NCI-H146 (cell line): ENCODE measurements at regions not wholly inside any gene's neighbourhood (a gene's known extent, or its start where the extent isn't known, plus 50 kb on each side); places are given as distances from the start of the nearest gene placed in this dataset.
"Not testable (repeated sequence)": the region's sequence is repeated elsewhere in the genome, so short reads cannot be mapped to it uniquely, and the experiment has no call there.

ENCODE experiments used
- DNase-seq: peaks from one replicate; lab custom pipeline; 2025; lab: John Stamatoyannopoulos, UW

DNA sequence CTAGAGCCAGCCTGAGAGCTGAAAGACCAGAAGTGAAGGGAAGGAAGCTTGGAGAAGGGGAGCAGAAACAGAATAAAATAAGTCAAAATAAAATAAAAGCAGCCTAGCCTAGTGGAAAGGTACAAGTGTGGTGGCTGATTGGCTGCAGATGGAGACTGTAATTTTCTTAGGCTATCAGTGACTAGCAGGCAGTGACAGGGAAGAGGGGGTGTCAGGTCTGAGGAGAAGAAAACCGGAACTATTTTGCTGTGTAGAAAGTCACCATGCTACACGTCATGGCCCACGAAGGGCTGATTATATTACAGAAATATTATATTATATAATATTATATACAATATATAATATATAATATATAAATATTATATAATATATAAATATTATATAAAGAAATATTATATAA lies 98.1 kb upstream of the TAF11L2 start:
- no peak for DNase-seq

DNA sequence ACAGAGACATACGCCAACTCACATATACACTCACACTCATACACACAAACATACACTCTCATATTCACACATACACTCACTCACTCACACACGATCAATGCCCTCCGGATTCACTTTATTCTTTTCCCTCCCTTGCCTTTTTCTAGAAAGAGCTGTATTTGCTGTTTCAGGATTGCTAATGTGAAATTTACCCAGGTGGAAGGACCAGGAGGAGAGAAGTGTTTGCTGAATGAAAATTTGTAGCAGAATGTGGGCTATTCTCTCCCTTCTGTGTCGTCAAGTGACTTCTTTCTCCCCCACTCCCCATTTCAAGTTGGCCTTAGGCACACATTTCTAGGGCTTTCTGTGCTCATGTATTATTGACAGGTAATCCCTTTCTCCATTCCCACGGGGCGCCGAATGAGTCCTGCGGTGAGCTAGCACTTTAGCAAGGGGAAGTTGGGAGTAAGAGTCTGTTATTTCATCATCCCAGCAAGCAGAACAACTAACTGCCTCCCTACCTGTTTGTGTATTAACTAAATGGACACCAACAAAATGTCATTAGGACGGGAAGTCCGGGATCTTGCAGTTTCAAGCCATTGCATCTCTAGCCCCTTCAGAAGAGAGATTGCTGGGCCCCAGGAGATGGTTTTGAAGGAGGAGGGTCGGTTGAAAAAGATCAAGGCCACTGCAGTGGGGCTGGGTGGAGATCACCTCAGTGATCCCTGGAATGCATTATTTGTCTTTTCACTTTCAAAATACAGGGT lies 97.1 kb upstream of the TAF11L2 start:
- DNase-seq: no peak

DNA sequence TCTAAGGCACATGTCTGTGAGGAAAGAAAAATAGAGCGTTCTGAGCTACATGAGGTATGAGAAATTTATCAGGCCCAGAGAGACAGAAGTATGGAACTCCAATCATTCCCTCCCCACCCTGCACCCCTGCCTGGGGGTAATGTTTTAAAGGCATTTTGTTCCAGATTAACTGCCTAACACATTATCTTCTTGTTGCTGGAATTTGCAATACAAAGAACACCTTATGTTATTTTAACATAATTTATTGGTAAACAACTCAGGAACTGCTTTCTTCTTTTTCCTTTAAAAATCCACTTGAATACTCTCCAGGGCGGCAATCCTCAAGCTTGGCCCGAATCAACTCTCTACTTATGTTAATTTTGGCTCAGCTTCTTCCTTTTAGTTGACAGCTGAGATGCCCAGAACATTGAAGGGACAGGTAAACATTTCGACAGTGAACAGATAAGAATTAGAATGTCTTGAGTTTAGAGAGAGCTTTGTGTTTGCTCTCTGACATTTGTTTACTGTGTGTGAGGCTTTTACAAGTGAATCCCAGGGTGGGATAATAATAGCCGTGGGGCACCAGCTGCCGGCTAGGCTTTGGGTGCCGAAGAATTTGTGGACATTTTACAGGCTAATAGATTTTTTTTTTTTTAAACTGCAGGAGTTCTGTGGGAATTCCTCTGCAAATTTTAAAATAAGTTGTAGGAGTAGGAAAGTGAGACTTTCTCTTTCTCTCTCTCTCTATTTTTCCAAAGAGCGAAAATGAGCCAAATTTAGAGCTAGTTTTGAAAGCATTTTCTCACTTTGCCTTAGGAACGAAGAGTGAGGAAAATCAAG lies 96.4 kb upstream of the TAF11L2 start:
- DNase-seq: peak; percentile 76

DNA sequence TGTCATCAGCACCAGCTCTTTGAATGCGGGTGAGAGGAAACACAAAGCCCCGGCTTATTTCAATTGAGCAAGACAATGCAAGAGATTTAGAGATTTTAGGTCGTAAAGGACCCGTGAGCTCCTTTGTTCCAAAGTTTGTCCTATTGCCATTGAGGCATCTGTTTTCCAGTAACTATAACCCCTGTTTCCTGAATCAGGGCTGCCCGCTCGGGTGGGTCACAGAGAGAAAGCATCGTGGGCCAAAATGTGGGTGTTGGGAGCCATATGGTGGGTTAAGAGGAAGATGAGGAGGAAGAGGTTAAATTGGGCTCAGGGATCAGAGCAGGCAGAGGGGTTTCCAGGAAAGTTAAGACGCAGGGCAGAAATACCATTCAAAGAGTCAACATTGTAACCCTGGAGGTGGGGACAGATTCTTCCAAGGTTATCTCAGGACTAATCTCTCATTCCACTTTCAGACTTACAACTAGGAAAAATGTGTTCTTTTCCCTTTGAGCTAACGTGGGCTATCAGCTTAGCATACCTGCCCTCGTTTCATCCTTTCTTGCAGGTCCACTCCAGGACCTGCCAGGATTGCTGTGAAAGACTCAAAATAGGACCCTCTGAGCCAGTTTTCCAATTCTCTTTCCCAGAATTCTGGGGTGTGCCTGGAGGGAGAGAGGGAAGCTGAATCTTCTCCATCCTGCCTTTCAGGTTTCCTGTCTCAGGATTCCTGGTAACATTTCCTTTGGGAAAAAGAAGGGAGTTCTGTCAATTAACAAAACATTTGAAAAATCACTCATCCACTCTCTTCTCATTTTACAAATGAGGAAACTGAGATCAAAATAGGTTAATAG lies 95.5 kb upstream of the TAF11L2 start:
- peak; percentile 28 for DNase-seq

DNA sequence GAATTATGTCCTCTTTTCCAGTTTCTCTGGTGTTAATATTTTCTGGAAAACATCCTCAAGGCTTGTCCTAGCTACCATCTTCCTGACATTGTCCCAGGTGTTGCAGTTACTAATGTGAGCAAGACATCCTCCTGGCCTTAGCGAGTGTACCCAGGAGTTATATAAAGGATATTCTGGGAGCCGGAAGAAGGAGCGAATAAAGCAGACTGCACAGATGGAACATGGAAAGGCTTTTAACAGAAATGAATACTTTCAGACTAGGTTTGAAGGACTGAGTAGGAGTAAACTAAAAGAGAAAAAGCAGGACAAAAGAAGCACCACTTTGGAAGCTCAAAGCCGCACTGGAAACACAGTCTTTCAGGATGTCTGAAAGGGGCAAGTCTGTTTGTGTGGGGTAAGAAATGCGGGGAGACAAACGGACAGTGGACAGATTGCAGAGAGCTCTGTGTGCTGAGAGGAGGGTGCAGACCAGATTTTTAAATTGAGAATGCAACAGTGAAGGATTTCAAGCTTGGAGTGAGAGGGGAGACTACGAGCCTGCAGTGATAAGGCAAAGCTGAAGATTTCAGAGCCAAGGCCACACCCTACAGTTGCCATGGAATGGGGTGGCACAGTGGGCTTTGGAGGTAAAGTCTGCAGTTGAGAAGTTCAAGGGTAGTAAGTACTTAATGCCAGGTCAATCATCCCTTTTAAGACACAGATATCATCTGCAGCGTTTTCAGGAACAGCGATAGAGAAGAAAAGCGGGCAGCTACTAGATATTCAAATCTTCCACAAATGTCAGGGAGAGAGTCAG lies 94.1 kb upstream of the TAF11L2 start:
- no peak for DNase-seq

DNA sequence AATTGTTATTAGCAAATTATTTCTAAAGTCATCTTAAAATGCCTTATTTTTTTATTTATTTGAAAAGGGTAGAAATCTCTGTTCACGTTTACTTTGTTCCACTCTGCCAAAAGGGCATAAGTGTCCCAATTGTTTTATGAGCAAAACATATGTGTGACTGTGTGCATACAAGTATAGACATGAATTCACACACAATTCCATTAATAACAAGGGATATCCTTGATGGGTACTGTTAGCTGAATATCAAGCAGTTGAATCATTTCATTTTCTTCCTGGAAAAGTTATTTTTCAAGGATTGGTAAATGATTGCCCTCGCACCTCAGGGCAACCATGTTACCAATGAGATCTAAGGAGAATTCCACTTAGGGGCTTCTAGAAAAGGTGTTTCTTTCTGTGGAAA lies 92.1 kb upstream of the TAF11L2 start:
- no peak for DNase-seq

DNA sequence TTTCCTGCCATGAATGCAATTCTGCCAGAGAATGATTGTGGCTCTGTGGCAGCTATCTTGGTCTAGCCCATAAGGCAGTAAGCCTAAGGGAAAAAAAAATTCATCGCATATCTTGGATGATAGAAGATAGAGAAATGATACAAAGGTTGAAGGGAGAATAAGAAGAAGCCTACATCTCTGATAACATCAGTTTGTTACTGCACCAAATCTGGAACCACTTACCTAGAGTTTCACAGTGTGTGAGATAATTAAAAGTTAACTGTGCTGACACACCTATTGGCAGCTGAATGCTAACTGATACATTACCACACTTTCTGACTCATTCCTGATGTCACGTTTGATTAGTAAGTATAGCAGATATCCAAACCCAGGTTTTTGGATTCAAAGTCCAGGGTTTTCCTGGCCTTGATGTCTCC lies 91.6 kb upstream of the TAF11L2 start:
- no peak for DNase-seq

DNA sequence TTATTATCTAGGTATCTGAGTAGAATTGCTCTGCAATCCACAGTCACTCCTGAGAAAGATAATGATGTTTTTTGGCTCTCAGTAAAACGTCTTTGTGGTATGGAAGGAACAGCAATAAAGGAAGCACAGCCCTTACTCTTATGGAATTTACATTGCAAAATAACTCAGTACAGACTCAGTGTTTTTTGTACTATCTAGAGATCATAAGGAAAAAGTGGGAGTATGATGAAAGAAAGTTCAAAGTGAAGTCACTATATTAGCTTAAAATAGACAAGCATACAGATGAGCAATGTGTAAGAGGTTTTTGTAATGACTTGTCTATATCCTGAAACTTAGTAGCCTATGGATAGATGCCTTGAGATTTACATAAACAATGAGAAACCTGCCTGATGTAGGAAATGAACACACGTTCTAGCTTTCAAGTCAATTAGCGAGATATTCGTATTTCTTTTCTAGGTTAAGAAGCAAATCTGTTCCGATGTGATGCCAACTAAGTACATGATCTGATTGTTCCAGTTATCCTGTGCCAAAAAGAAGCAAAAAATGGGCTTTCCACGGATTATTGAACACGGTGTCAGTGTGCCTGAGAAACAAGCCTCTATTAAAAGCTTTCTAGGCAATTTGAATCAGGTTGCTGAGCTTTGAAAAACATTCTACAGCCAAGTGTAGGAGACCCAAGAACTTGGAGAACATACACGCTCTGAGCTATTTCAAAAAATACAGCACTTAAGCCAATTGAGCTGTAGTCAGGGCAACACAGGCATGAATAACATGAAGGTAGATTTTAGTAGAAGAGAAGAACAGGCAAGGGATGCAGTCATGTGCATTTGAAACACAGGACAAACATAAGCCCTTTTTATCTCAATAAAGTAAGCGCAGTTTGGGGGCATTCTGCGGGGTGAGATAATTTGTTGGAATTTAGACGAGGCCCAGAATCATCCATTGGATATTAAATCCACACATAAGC lies 86.3 kb upstream of the TAF11L2 start:
- no peak for DNase-seq

DNA sequence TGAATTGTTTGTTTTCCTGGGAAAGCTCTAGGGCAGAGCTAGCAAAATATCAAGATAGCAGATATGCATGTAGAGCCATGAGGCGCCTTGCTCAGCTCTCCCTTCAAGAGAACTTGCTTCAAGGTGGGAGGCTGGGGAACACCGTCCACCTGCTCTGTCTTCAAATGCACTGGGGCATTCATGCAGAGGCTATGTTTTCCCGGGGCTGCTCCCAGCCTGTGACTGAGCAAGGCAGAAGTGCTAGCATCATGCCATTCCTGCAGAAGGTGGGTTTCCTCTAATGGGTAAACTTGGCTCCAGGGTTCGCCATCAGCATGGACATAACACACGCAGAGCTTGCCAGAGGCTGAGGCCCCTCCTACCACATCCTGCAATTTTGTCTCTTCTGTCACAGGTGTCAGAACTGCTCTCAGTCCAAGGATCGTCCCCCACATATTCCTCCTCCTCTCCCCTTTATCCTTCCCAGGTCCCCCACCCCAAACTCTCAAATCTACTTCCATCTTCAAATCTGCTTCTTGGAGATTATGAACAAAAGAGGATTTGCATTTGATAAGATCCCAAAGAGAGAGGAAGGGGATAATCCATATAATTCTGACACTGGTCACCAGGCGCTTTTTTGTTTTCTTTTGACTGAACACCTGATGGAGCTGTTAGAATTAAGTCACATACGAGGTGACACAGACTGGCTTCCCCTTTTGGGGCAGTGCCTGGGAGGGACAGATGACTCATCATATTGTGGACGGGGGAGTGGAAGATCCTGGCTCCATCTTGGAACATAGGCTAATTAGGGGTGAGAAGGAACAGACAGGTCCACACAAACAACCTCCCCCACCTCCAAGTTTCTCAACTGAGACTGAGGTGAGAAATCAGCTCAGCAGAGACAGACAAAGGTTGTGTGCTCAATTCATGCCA lies 85.0 kb upstream of the TAF11L2 start:
- peak; percentile 62 for DNase-seq

DNA sequence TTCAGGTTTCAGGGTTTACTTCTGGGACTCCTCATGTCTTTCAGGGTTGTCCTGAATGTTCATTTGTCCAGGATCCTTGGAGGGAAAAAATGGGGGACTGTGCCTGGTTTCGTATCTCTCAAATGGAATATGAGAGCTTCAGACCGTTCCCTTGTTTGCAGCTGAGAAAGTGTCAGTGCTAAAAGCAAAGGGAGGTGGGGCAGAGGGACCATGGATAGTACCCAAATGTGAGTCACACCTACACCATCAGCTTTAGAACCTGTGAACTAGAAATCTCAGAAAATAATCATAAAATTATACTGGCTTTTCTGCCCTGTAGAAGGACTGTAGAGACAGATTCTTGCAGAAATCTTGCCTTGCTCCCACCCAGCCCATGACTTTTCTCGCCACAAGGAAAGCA lies 84.3 kb upstream of the TAF11L2 start:
- DNase-seq: no peak

DNA sequence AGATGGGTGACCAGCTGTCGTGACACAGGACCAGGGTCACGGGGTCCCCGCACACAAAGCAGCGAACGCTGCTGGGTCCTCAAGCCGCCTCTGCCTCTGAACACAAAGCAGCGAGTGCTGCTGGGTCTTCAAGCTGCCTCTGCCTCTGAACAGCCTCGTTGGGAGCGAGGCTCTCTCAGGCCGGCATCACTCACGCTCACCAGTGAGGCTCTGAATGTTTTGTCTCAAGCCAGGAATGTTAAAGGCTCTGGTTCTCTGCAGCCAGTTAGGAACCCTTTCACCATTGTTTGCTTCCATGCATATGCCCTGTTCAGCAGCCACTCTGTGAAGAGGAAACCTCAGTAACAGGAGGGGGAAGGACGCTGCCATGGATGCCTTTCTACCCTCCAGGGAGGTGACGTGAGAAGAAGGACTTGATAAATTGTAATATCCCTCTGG lies 82.7 kb upstream of the TAF11L2 start:
- peak; percentile 67 for DNase-seq

DNA sequence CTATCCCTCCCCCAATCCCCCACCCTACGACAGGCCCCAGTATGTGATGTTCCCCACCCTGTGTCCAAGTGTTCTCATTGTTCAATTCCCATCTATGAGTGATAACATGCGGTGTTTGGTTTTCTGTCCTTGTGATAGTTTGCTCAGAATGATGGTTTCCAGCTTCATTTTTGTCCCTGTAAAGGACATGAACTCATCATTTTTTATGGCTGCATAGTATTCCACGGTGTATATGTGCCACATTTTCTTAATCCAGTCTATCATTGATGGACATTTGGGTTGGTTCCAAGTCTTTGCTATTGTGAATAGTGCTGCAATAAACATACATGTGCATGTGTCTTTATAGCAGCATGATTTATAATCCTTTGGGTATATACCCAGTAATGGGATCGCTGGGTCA lies 81.7 kb upstream of the TAF11L2 start:
- not testable (repeated sequence) for DNase-seq

DNA sequence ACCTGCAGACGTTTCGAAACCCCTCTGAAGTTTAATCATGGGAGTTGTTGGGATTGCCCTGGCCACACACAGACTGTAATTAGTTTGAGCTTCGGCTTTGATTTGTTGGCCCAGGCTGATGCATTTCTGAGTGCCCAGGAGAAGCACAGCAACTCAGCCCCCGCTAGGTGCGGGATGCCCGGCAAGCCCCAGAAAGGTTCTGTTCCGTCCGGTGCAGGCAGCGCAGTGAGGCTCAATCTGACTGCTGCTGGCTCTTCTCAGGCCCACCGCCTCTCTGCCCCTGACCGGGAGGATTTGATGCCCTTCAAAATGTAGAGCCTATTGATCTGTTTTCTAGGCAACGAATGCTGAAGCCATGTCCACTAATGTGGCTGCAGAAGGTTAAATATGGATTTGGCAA lies 73.4 kb upstream of the TAF11L2 start:
- no peak for DNase-seq

DNA sequence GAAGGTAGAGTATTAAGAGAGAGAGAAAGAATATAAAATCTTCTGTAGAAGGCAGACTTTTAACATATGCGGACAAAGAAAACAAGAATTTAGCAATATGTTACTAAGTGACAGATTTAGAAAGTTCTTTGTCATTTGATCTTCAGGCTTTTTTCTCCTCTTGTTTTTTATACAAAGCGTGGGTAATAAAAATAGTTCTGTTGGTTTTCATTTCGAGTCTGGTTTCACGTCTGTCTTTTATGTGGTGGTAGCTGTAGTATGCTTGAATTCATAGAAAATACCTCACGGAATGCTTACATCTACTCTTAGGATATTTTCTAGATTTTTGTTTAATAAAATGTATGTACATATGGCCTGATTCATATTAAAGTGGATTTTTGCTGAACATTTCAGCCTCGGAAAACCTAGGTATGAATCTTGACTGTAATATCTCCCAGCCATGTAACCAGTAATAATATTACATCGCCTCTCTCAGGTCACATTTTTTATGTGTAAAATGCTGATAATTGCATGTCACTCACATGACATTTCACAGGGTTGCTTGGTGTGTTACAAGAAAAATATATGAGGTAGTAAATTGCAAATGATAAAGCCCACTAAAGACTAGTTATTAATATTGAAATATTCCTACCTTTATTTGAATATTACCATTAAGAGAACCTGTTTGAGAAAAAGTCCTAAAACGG lies 72.5 kb upstream of the TAF11L2 start:
- no peak for DNase-seq

DNA sequence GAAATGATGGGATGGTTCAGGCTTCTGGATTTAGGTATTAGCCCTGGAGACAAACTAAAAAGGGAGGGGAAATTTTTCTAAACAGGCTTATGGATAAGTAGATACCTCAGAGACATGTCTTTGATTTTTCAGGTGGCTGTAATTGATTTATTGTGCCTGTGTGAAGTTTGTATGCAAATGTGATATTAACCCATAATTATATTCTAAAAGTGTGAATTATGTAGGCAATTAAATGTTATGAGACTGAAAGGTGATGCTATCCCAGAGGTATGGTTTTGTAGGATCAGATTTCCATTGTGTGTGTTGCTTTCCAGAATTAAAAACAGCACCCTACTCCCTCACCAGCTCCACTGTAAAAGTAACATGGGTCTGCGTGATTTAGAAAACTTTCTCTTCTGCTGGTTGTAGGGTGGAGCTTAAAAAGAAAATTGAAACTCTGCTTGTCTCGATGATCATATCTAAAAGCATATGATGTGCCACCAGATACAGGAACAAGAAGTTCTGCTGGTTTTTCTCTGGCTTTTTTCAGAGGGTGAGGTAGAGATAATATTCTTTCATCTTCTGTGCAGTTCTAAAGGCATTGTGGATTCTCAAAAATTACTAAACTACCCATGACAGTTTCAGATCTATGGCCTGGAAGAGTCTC lies 71.8 kb upstream of the TAF11L2 start:
- peak; percentile 3 for DNase-seq

DNA sequence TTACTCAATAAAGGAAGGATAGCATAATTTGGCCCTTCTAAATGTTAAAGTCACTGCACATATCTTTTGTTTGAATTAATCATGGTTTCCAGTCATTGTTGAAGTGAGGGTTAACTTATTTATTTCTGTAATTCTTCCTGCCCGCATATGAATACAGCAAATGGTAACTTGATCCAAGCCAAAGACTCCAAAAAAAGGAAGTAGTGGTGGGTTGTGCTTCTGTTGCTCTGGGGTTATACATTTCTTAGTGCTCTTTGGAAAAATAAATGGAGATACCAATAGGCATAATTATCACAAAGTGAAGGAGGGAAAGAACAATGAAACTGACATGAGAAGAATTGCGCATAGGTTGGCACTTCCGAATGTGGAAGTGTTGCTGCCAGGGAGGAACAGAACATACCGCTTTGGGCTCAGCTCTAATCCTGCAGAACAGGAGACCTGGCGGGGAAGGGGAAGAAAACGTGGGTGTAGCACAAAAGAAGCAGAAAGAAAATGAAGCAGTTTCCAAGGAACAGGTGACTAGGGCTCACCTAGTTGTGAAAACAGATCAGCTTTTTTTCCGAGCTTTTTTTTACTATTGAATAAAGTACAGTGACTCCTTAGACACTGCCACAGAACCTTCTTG lies 69.7 kb upstream of the TAF11L2 start:
- DNase-seq: no peak

DNA sequence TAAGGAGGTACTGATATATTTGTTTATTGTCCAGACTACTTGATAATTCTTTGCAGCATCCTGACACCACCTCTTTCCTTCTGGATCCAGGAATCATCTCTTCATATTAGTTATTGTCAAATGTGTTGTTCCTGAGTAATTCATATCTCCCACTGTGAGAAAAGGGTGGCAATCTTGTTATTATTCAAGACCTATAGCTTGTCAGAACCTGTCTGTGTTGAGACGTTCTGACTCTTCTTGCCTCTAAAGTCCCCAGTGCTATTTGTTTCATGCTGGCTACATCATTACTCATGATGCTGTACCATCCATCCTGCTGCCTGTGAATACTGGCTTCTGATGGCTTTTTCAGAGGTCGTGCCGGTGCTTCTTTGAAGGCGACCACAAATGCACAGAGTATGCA lies 68.7 kb upstream of the TAF11L2 start:
- DNase-seq: no peak

DNA sequence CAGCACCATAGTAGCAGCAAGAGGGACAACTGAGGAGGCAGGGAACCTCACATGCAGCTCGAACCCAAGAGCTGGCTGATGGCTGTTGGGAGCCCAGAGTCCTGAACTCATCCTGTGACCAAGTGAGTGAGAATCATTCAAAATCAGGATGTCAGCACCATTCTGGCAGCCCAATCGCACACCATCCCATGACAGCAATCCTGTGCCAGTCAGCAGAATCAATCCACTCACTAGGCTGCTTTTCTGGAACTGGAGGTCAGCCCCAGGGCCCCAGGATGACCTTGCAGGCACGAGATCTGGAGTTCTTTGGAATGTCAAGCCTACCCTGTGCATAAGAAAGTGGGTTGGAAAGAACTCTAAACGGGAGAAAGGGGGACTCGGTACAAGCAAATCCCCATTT lies 67.8 kb upstream of the TAF11L2 start:
- no peak for DNase-seq
